IPS DF 6.9 (cell line): ENCODE measurements at regions not wholly inside any gene's neighbourhood (a gene's known extent, or its start where the extent isn't known, plus 50 kb on each side); places are given as distances from the start of the nearest gene placed in this dataset.

Experiments used
- DNase-seq: peaks from one replicate; pipeline ENCODE4 v3.0.0-alpha.2; 2013; ENCODE audit warnings: low read depth, low spot score
- H3K27ac ChIP-seq: one replicate; pipeline ENCODE4 v1.5.1; 2013; ENCODE audit warnings: low read length, control low read depth
- H3K27me3 ChIP-seq: 2 replicates; pipeline ENCODE4 v1.6.1; 2013; ENCODE audit warnings: mild to moderate bottlenecking, low read length; ENCODE audit not compliant: control insufficient read depth, insufficient read depth
- H3K36me3 ChIP-seq: 2 replicates; pipeline ENCODE4 v1.6.1; 2013; ENCODE audit warnings: low read length; ENCODE audit not compliant: control insufficient read depth, insufficient read depth
- H3K4me1 ChIP-seq: 2 replicates; pipeline ENCODE4 v1.6.1; 2013; ENCODE audit warnings: low read length; ENCODE audit not compliant: control insufficient read depth, insufficient read depth
- H3K4me3 ChIP-seq: 2 replicates; pipeline ENCODE4 v1.5.1; 2013; ENCODE audit warnings: mild to moderate bottlenecking, low read length
- H3K9me3 ChIP-seq: 2 replicates; pipeline ENCODE4 v1.6.1; 2013; ENCODE audit warnings: low read length, inconsistent platforms; ENCODE audit not compliant: control insufficient read depth, insufficient read depth
- WGBS: extraction: QIAGEN DNeasy Blood & Tissue Kit; methylation state at CpG from one replicate; pipeline ENCODE4 v1.1.7; 2013; ENCODE audit warnings: mixed read lengths, missing lambda C conversion rate; ENCODE audit not compliant: insufficient read length, insufficient coverage; 5-methylcytosine and 5-hydroxymethylcytosine counted together

DNA sequence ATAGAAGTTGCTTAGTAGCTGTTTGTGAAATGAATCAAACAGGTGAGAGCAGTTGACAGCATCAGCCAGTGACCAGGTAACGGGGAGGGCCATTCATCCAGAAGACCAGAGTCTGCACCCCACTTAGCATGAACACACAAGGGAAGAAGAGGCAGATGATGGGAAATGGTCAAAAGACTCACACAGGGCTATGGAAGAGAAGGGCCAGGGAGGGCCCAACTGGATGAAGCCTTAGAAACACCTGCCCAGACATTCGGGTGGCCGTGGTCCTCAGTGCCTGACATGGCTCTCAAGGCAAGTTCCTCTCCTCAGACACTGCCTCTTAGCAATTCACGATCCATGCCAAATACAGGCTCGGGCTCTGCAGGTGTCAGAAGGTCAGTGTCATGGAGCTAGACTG, 354.1 kb downstream of the TCERG1L start:
- Histone ChIP-seq H3K4me3 (no peak overlapping the region), H3K9me3 (peaks cover 32% of the 10 kb centered on the region), H3K36me3 (no peaks in the 10 kb centered on the region), H3K4me1 (no peaks in the 10 kb centered on the region), H3K27ac (no peak overlapping the region), H3K27me3 (no peaks in the 10 kb centered on the region)
- no CpG with 5 or more reads among the region's 5 CpGs for WGBS
- no peak for DNase-seq

GRCh38 chr10:130958003-130958402, 353.5 kb downstream of the TCERG1L start:
- DNase-seq: no peak
- Histone ChIP-seq H3K27ac (no peak overlapping the region), H3K27me3 (no peaks in the 10 kb centered on the region), H3K9me3 (peaks cover 35% of the 10 kb centered on the region), H3K4me1 (no peaks in the 10 kb centered on the region), H3K36me3 (no peaks in the 10 kb centered on the region), H3K4me3 (no peak overlapping the region; the same call in 1 of the 2 replicates)
- no CpG with 5 or more reads among the region's 6 CpGs for WGBS

DNA sequence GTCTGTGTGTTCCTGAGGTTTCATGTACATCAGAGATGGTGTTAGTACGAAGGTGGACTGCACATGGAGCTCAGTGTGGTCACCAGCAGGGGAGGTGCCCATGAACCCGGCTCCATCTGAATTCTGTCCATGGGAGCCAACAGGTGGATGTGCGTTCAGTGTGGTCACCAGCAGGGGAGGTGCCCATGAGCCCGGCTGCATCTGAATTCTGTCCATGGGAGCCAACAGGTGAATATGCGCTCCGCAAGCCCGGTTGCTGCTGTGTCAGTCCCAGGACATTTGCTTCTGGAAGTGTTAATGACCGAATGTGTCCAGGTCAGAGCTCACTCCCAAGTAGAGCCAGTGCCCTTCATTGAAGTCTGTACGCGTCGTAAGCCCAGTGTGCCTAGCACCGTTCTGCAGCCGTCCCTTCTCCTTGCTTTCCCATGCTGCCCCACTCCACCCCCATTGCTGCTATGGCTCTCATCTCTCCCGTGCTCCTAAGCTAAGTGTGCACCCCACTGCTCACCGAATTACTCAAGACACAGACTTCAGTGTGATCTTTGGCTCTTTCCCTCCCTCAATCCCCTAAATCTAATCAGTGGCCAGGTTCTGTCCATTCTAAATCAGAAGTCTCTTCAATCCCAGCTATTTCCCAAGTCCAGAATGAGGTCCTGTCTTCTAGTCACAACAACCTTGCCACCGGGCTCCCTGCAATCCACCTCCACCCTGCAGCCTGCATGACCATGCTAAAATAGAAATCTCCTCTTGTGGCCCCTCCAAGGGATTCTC, 352.4 kb downstream of the TCERG1L start:
- H3K27me3 ChIP-seq: no peaks in the 10 kb centered on the region
- no peak overlapping the region for H3K4me3 ChIP-seq
- DNase-seq: no peak
- H3K4me1 ChIP-seq: no peaks in the 10 kb centered on the region
- no peak overlapping the region for H3K27ac ChIP-seq
- H3K36me3 ChIP-seq: no peaks in the 10 kb centered on the region
- peaks cover 33% of the 10 kb centered on the region for H3K9me3 ChIP-seq
- no CpG with 5 or more reads among the region's 16 CpGs for WGBS

DNA sequence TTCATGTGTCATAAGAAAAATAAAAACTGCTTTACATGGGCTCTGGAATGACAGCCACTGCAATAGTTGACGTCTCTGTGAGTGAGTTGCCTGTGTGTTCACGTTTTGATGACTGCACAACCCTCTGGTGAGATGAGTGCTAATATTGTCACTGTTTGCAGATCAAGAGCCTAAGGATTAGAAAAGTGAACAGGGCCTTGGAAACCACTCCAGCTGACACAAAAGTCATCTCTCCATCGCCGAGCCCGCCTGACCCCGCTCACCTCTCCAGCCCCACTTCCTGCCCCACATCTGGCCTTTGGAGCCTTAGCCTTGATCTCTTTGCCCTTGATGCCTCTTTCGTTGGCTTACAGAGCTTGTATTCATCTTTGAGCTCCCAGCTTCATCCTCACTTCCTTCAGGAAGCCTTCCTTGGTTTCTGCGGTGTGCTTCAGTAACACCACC, 351.7 kb downstream of the TCERG1L start:
- H3K27ac ChIP-seq: no peak overlapping the region
- H3K9me3 ChIP-seq: peaks cover 34% of the 10 kb centered on the region
- H3K27me3 ChIP-seq: no peaks in the 10 kb centered on the region
- no CpG with 5 or more reads among the region's 8 CpGs for WGBS
- H3K4me3 ChIP-seq: no peak overlapping the region
- H3K36me3 ChIP-seq: no peaks in the 10 kb centered on the region
- no peaks in the 10 kb centered on the region for H3K4me1 ChIP-seq
- DNase-seq: no peak

- Histone ChIP-seq H3K27me3 (no peaks in the 10 kb centered on the region), H3K4me3 (no peak overlapping the region), H3K27ac (no peak overlapping the region), H3K4me1 (no peaks in the 10 kb centered on the region), H3K36me3 (no peaks in the 10 kb centered on the region), H3K9me3 (peaks cover 36% of the 10 kb centered on the region)
- WGBS: no CpG with 5 or more reads among the region's 8 CpGs
- DNase-seq: no peak
These were observed 351.0 kb downstream of the TCERG1L start for GRCh38 chr10:130960531-130960930.

DNA sequence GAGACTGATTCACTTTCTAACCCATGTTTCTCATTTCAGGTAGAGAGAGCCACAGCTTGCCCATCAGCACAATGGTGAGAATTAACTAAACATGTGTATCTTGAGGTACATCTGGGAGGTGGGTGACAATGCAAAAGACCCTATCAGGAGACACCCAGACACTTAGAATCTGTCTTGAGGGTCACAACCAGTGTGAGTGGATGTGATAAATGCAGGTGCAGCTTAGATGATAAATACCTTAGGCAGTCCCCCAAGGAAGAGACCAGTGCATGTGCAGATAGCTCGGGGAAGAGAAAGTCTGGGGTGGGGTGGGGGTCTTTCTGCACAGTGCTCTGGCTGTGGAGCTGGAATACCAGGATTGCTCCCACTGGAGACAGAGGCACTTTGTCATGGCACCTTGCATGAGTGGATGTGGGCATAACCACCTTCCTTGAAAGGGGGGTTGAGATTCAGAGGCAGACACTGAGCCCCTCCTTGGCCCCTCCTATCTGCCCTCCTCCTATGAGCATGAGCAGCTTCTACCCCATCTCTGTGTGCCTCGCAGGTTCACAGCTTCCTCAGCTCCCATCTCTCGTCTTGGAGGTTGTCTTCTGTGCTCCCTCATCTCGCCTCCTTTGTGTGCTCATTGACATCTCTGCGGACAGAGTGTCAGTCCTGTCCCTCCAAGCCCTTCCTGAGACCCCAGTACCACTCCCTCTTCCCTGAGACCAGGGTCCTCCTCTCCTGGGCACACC, 349.8 kb downstream of the TCERG1L start:
- H3K27ac ChIP-seq: no peak overlapping the region
- WGBS: no CpG with 5 or more reads among the region's 5 CpGs
- no peaks in the 10 kb centered on the region for H3K27me3 ChIP-seq
- H3K36me3 ChIP-seq: no peaks in the 10 kb centered on the region
- no peak overlapping the region for H3K4me3 ChIP-seq
- H3K9me3 ChIP-seq: peaks cover 36% of the 10 kb centered on the region
- no peaks in the 10 kb centered on the region for H3K4me1 ChIP-seq
- no peak for DNase-seq

- H3K4me1 ChIP-seq: no peaks in the 10 kb centered on the region
- no peaks in the 10 kb centered on the region for H3K36me3 ChIP-seq
- DNase-seq: no peak
- peaks cover 33% of the 10 kb centered on the region for H3K9me3 ChIP-seq
- no peaks in the 10 kb centered on the region for H3K27me3 ChIP-seq
- no peak overlapping the region for H3K27ac ChIP-seq
- no CpG with 5 or more reads among the region's 19 CpGs for WGBS
- no peak overlapping the region for H3K4me3 ChIP-seq
These were observed 349.1 kb downstream of the TCERG1L start for GRCh38 chr10:130962240-130963051.

- Histone ChIP-seq H3K9me3 (peaks cover 33% of the 10 kb centered on the region), H3K4me3 (no peak overlapping the region), H3K27me3 (no peaks in the 10 kb centered on the region), H3K4me1 (no peaks in the 10 kb centered on the region), H3K36me3 (no peaks in the 10 kb centered on the region), H3K27ac (no peak overlapping the region)
- no peak for DNase-seq
- no CpG with 5 or more reads among the region's 9 CpGs for WGBS
These were observed 348.5 kb downstream of the TCERG1L start for GRCh38 chr10:130963052-130963393.

GRCh38 chr10:130963786-130964522, 347.6 kb downstream of the TCERG1L start:
- WGBS: no CpG with 5 or more reads among the region's 16 CpGs
- H3K4me3 ChIP-seq: no peak overlapping the region
- no peaks in the 10 kb centered on the region for H3K27me3 ChIP-seq
- H3K4me1 ChIP-seq: no peaks in the 10 kb centered on the region
- H3K36me3 ChIP-seq: no peaks in the 10 kb centered on the region
- H3K9me3 ChIP-seq: peaks cover 35% of the 10 kb centered on the region
- DNase-seq: no peak
- H3K27ac ChIP-seq: no peak overlapping the region

GRCh38 chr10:130964771-130965170, 346.8 kb downstream of the TCERG1L start:
- no peak for DNase-seq
- peaks cover 35% of the 10 kb centered on the region for H3K9me3 ChIP-seq
- H3K4me3 ChIP-seq: no peak overlapping the region
- no peaks in the 10 kb centered on the region for H3K27me3 ChIP-seq
- no CpG with 5 or more reads among the region's 9 CpGs for WGBS
- H3K36me3 ChIP-seq: no peaks in the 10 kb centered on the region
- H3K4me1 ChIP-seq: no peaks in the 10 kb centered on the region
- no peak overlapping the region for H3K27ac ChIP-seq
